Mammary epithelial cell (primary cell): ENCODE measurements at regions not wholly inside any gene's neighbourhood (a gene's known extent, or its start where the extent isn't known, plus 50 kb on each side); places are given as distances from the start of the nearest gene placed in this dataset.

Source experiments
- EZH2 ChIP-seq: IDR thresholded peaks from 2 replicates; pipeline ENCODE4 v1.6.1; 2012; ENCODE audit warnings: low read length, inconsistent platforms, borderline replicate concordance
- TF ChIP-seq, protein P1 (sequence below), 2 donors: IDR thresholded peaks in 1 of 2; conservative IDR thresholded peaks in 1 of 2; 2 replicates each; pipeline ENCODE4 v1.5.1; 2011 to 2012; ENCODE audit warnings: inconsistent platforms in 2 of 2, low read length in 2 of 2, mild to moderate bottlenecking in 2 of 2, control low read depth in 1 of 2, low read depth in 1 of 2; ENCODE audit not compliant: insufficient read depth in 1 of 2; ENCODE audit errors: extremely low read depth in 1 of 2

DNA sequence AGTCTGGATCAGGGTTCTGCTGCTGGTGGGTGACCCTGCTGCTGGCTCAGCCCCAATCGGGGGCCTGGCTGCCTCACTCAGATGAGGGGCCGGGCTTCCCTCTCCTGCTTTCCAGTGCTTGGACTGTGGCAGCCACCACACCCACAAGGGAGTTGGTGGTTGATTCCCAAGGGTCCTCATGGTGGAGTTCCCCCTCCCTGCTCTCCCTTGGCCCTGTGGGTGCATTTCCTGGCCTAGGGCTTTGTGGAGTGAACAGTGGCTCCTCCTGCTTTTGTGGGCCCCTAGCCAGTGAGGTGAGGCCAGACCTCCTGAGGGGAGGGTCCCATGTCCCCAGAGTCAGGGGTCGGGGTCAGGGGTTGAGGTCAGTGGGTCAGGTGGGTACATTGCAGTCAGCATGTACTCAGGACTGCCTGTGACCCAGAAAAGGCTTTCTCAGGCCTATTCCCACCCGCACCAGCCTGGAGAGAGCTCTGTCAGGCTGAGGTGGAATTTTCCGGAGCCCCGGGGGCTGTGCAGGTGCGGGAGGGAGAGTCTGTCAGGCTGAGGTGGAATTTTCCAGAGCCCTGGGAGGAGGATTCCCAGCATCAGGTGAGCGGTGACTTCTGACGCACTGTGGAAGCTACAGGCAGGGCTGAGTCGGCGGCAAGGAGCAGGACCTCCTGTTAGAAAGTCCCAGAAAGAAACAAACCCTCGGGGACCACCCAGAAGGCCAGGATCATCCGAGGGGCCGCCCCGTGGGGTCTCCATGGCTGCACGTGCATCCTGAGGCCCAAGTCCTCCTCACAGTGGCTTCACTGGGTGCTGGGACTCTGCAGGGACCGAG, 94.4 kb upstream of the INSIG1 start:
- TF ChIP-seq, protein P1, sequence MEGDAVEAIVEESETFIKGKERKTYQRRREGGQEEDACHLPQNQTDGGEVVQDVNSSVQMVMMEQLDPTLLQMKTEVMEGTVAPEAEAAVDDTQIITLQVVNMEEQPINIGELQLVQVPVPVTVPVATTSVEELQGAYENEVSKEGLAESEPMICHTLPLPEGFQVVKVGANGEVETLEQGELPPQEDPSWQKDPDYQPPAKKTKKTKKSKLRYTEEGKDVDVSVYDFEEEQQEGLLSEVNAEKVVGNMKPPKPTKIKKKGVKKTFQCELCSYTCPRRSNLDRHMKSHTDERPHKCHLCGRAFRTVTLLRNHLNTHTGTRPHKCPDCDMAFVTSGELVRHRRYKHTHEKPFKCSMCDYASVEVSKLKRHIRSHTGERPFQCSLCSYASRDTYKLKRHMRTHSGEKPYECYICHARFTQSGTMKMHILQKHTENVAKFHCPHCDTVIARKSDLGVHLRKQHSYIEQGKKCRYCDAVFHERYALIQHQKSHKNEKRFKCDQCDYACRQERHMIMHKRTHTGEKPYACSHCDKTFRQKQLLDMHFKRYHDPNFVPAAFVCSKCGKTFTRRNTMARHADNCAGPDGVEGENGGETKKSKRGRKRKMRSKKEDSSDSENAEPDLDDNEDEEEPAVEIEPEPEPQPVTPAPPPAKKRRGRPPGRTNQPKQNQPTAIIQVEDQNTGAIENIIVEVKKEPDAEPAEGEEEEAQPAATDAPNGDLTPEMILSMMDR (conservative IDR thresholded peaks at IDR 0.05 in 1 of 2, IDR thresholded peaks at IDR 0.05 in 1 of 2; ENCODE audit: extremely low read depth in 1 of 2, insufficient read depth in 1 of 2, low read depth in 1 of 2, low read length in 2 of 2) = no peak
- no peak for TF ChIP-seq EZH2
